C4-2B (cell line): ENCODE measurements at regions not wholly inside any gene's neighbourhood (a gene's known extent, or its start where the extent isn't known, plus 50 kb on each side); places are given as distances from the start of the nearest gene placed in this dataset.

Experiments used
- ZFX ChIP-seq: fragments of 450-650 bp; IDR thresholded peaks from 2 replicates; pipeline ENCODE4 v1.6.1; 2017
- TF ChIP-seq, protein P1 (sequence below): fragments of 450-650 bp; conservative IDR thresholded peaks from 2 replicates; pipeline ENCODE4 v1.5.1; 2017; ENCODE audit warnings: mild to moderate bottlenecking

DNA sequence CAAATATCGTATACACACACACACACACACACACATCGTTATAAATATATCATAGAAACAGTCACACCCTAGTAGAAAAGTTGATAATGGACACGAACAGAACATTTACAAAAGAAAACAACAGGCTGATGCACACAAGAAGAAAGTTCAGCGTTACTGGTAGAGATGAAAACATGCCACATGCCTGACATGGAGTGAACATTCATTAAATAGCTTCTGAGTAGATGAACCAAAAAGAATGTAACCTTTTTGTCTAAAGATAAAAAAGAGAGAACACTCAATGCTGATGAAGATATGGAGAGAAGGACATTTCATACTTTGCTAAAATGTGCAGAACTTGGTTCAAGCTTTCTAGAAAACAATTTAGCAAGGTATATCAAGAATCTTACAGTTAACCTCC, 173.4 kb upstream of the KLF14 start:
- TF ChIP-seq, protein P1, sequence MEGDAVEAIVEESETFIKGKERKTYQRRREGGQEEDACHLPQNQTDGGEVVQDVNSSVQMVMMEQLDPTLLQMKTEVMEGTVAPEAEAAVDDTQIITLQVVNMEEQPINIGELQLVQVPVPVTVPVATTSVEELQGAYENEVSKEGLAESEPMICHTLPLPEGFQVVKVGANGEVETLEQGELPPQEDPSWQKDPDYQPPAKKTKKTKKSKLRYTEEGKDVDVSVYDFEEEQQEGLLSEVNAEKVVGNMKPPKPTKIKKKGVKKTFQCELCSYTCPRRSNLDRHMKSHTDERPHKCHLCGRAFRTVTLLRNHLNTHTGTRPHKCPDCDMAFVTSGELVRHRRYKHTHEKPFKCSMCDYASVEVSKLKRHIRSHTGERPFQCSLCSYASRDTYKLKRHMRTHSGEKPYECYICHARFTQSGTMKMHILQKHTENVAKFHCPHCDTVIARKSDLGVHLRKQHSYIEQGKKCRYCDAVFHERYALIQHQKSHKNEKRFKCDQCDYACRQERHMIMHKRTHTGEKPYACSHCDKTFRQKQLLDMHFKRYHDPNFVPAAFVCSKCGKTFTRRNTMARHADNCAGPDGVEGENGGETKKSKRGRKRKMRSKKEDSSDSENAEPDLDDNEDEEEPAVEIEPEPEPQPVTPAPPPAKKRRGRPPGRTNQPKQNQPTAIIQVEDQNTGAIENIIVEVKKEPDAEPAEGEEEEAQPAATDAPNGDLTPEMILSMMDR = no peak
- no peak for TF ChIP-seq ZFX
